22Rv1 (cell line): ENCODE measurements at regions not wholly inside any gene's neighbourhood (a gene's known extent, or its start where the extent isn't known, plus 50 kb on each side); places are given as distances from the start of the nearest gene placed in this dataset.

Source experiments
- H3K27ac ChIP-seq: fragments of 450-650 bp; 2 replicates; pipeline ENCODE4 v1.5.1; 2017
- CTCF ChIP-seq: fragments of 450-650 bp; IDR thresholded peaks from 2 replicates; pipeline ENCODE4 v1.5.1; 2017; ENCODE audit warnings: mild to moderate bottlenecking
- ZFX ChIP-seq: fragments of 450-650 bp; IDR thresholded peaks from 2 replicates; pipeline ENCODE4 v1.6.1; 2017; ENCODE audit warnings: antibody characterized with exemption, borderline replicate concordance

- no peak for TF ChIP-seq CTCF
- no peak for TF ChIP-seq ZFX
- no peak overlapping the region for H3K27ac ChIP-seq
These were observed 63.5 kb upstream of the PUM3 start for GRCh38 chr9:2907411-2907810.

- H3K27ac ChIP-seq, result no peak overlapping the region
- TF ChIP-seq ZFX (no peak), CTCF (no peak)
These were observed 60.5 kb upstream of the PUM3 start for GRCh38 chr9:2904242-2904930.
